H9 (cell line): ENCODE measurements at regions not wholly inside any gene's neighbourhood (a gene's known extent, or its start where the extent isn't known, plus 50 kb on each side); places are given as distances from the start of the nearest gene placed in this dataset.

Experiments used
- DNase-seq: peaks from one replicate; pipeline ENCODE4 v3.0.0-alpha.2; 2017
- H2AFZ ChIP-seq: one replicate; pipeline ENCODE4 v1.6.1; 2013; ENCODE audit warnings: mild to moderate bottlenecking, low read length, control low read depth, moderate library complexity
- H2AK5ac ChIP-seq: 2 replicates; pipeline ENCODE4 v1.6.1; 2013; ENCODE audit warnings: low read length, control low read depth, mixed read lengths; ENCODE audit not compliant: insufficient read length
- H2BK120ac ChIP-seq: one replicate; pipeline ENCODE4 v1.6.1; 2013; ENCODE audit warnings: low read depth, mild to moderate bottlenecking, low read length, control low read depth, inconsistent platforms; ENCODE audit not compliant: poor library complexity, severe bottlenecking
- H2BK12ac ChIP-seq: 2 replicates; pipeline ENCODE4 v1.6.1; 2013; ENCODE audit warnings: low read length, control low read depth, mixed read lengths, low read depth; ENCODE audit not compliant: insufficient read length
- H2BK15ac ChIP-seq: 2 replicates; pipeline ENCODE4 v1.6.1; 2013; ENCODE audit warnings: low read depth, low read length, control low read depth
- H2BK20ac ChIP-seq: one replicate; pipeline ENCODE4 v1.6.1; 2013; ENCODE audit warnings: low read depth, mild to moderate bottlenecking, low read length, control low read depth, inconsistent platforms; ENCODE audit not compliant: poor library complexity, severe bottlenecking
- H2BK5ac ChIP-seq: 2 replicates; pipeline ENCODE4 v1.6.1; 2013; ENCODE audit warnings: low read length, control low read depth, mixed read lengths; ENCODE audit not compliant: insufficient read length
- H3K14ac ChIP-seq: 2 replicates; pipeline ENCODE4 v1.6.1; 2013; ENCODE audit warnings: low read length, control low read depth; ENCODE audit not compliant: insufficient read depth
- H3K18ac ChIP-seq: 2 replicates; pipeline ENCODE4 v1.6.1; 2013; ENCODE audit warnings: low read depth, mild to moderate bottlenecking, mixed read lengths, low read length, control low read depth; ENCODE audit not compliant: insufficient read length
- H3K23ac ChIP-seq: 2 replicates; pipeline ENCODE4 v1.6.1; 2013; ENCODE audit warnings: low read length, control low read depth, mixed read lengths, low read depth; ENCODE audit not compliant: insufficient read length
- H3K23me2 ChIP-seq: 2 replicates; pipeline ENCODE4 v1.6.1; 2013; ENCODE audit warnings: low read depth, mild to moderate bottlenecking, mixed read lengths, low read length, control low read depth; ENCODE audit not compliant: insufficient read length, poor library complexity, severe bottlenecking
- H3K27ac ChIP-seq: 2 replicates; pipeline ENCODE4 v1.5.1; 2013; ENCODE audit warnings: low read length, control low read depth, mixed read lengths, low read depth; ENCODE audit not compliant: insufficient read length
- H3K27me3 ChIP-seq: 2 replicates; pipeline ENCODE4 v1.6.1; 2013; ENCODE audit warnings: low read length, control low read depth, inconsistent platforms; ENCODE audit not compliant: insufficient read depth
- H3K4ac ChIP-seq: 2 replicates; pipeline ENCODE4 v1.6.1; 2013; ENCODE audit warnings: low read depth, mild to moderate bottlenecking, control low read depth, inconsistent platforms, low read length, moderate library complexity
- H3K4me1 ChIP-seq: 2 replicates; pipeline ENCODE4 v1.6.1; 2013; ENCODE audit warnings: low read length, control low read depth, inconsistent platforms; ENCODE audit not compliant: insufficient read depth
- H3K4me2 ChIP-seq: 2 replicates; pipeline ENCODE4 v1.6.1; 2013; ENCODE audit warnings: low read length, control low read depth, mixed read lengths; ENCODE audit not compliant: insufficient read length, insufficient read depth
- H3K56ac ChIP-seq: 2 replicates; pipeline ENCODE4 v1.6.1; 2013; ENCODE audit warnings: low read depth, mild to moderate bottlenecking, mixed read lengths, low read length, control low read depth; ENCODE audit not compliant: insufficient read length
- H3K79me1 ChIP-seq: 2 replicates; pipeline ENCODE4 v1.6.1; 2013; ENCODE audit warnings: low read depth, mild to moderate bottlenecking, moderate library complexity, low read length, control low read depth, inconsistent platforms; ENCODE audit not compliant: insufficient read depth, poor library complexity, severe bottlenecking
- H3K79me2 ChIP-seq: 2 replicates; pipeline ENCODE4 v1.6.1; 2013; ENCODE audit warnings: low read length, control low read depth, inconsistent platforms; ENCODE audit not compliant: insufficient read depth
- H3K9ac ChIP-seq: 2 replicates; pipeline ENCODE4 v1.6.1; 2013; ENCODE audit warnings: low read length, control low read depth, mixed read lengths; ENCODE audit not compliant: insufficient read length; ENCODE audit errors: extremely low read depth
- H3K9me3 ChIP-seq: one replicate; pipeline ENCODE4 v1.6.1; 2013; ENCODE audit warnings: low read depth, low read length, inconsistent platforms; ENCODE audit not compliant: control insufficient read depth
- H3T11ph ChIP-seq: one replicate; pipeline ENCODE4 v1.6.1; 2013; ENCODE audit warnings: mild to moderate bottlenecking, low read length, control low read depth, inconsistent platforms
- H4K20me1 ChIP-seq: one replicate; pipeline ENCODE4 v1.6.1; 2013; ENCODE audit not compliant: control insufficient read depth, insufficient read length, insufficient read depth
- H4K5ac ChIP-seq: 2 replicates; pipeline ENCODE4 v1.6.1; 2013; ENCODE audit warnings: low read depth, mild to moderate bottlenecking, mixed read lengths, low read length, control low read depth; ENCODE audit not compliant: insufficient read length
- H4K8ac ChIP-seq: replicated peaks from 2 replicates; pipeline ENCODE4 v1.6.1; 2013; ENCODE audit warnings: low read length, control low read depth, mixed read lengths, low read depth; ENCODE audit not compliant: insufficient read length
- H4K91ac ChIP-seq: 2 replicates; pipeline ENCODE4 v1.6.1; 2013; ENCODE audit warnings: low read depth, mild to moderate bottlenecking, moderate library complexity, mixed read lengths, low read length, control low read depth; ENCODE audit not compliant: insufficient read length
- H3K27ac Mint-ChIP-seq, 3 experiments: 2 replicates in 2 of 3; 3 replicates in 1 of 3; pipeline ENCODE4 v1.8.0; 2020 to 2021; ENCODE audit warnings: mixed read lengths in 3 of 3, mild to moderate bottlenecking in 1 of 3, moderate library complexity in 1 of 3
- H3K27me3 Mint-ChIP-seq: 2 replicates; pipeline ENCODE4 v1.8.0; 2021; ENCODE audit warnings: low read depth, mild to moderate bottlenecking, moderate library complexity, mixed read lengths
- H3K36me3 Mint-ChIP-seq, 3 experiments: 2 replicates in 2 of 3; 3 replicates in 1 of 3; pipeline ENCODE4 v1.8.0; 2020 to 2021; ENCODE audit warnings: low read depth in 3 of 3, mixed read lengths in 3 of 3; ENCODE audit not compliant: insufficient read depth in 1 of 3
- H3K4me1 Mint-ChIP-seq, 2 experiments: 2 replicates each; pipeline ENCODE4 v1.8.0; 2020; ENCODE audit warnings: mixed read lengths in 2 of 2
- H3K4me3 Mint-ChIP-seq, 2 experiments: 2 replicates in 1 of 2; 3 replicates in 1 of 2; pipeline ENCODE4 v1.8.0; 2020 to 2021; ENCODE audit warnings: mild to moderate bottlenecking in 2 of 2, mixed read lengths in 2 of 2, moderate library complexity in 1 of 2
- H3K9me3 Mint-ChIP-seq, 2 experiments: 2 replicates in 1 of 2; 3 replicates in 1 of 2; pipeline ENCODE4 v1.8.0; 2020; ENCODE audit warnings: mild to moderate bottlenecking in 2 of 2, mixed read lengths in 2 of 2, moderate library complexity in 1 of 2
- CTCF ChIP-seq: fragments of 200-600 bp; sonication (generic); conservative IDR thresholded peaks from 3 replicates; pipeline ENCODE4 v1.8.0; 2021; ENCODE audit warnings: antibody characterized with exemption, mild to moderate bottlenecking
- WGBS: extraction: QIAGEN DNeasy Blood & Tissue Kit; methylation state at CpG from one replicate; pipeline ENCODE4 v1.1.7; 2013; ENCODE audit warnings: missing lambda C conversion rate, low lambda C conversion rate, mixed read lengths; ENCODE audit not compliant: insufficient read length; ENCODE audit errors: extremely low coverage; 5-methylcytosine and 5-hydroxymethylcytosine counted together

- no peak overlapping the region for H2BK120ac ChIP-seq
- no peak overlapping the region for H3K56ac ChIP-seq
- peaks cover 19% of the 10 kb centered on the region for H3K27me3 Mint-ChIP-seq
- no peaks in the 10 kb centered on the region; a peak in 1 of 7 replicates for H3K36me3 Mint-ChIP-seq
- no peak overlapping the region for H2AFZ ChIP-seq
- peaks cover 23 to 29% of the 10 kb centered on the region in 2 experiments for H3K4me1 Mint-ChIP-seq
- H3K4me3 Mint-ChIP-seq: no peak overlapping the region
- no peaks in the 10 kb centered on the region for H4K20me1 ChIP-seq
- TF ChIP-seq CTCF: no peak
- no peak overlapping the region for H4K8ac ChIP-seq
- H3K23me2 ChIP-seq: no peaks in the 10 kb centered on the region
- H3K18ac ChIP-seq: no peak overlapping the region
- WGBS: no CpG with 5 or more reads among the region's 4 CpGs
- no peak overlapping the region for H2BK12ac ChIP-seq
- H3K4ac ChIP-seq: no peak overlapping the region
- no peak overlapping the region for H3K9ac ChIP-seq
- peaks cover 0 to 2% of the 10 kb centered on the region in 2 experiments; a peak in 2 of 5 replicates for H3K9me3 Mint-ChIP-seq
- H2BK20ac ChIP-seq: no peak overlapping the region
- no peak overlapping the region for H3T11ph ChIP-seq
- no peak overlapping the region for H2BK15ac ChIP-seq
- H4K5ac ChIP-seq: no peak overlapping the region
- no peak overlapping the region for H2AK5ac ChIP-seq
- H4K91ac ChIP-seq: no peak overlapping the region
- H3K4me1 ChIP-seq: no peaks in the 10 kb centered on the region
- H3K27ac Mint-ChIP-seq: no peak overlapping the region
- H3K79me1 ChIP-seq: no peaks in the 10 kb centered on the region
- no peak overlapping the region for H3K4me2 ChIP-seq
- no peaks in the 10 kb centered on the region for H3K9me3 ChIP-seq
- H3K14ac ChIP-seq: no peak overlapping the region
- H3K27me3 ChIP-seq: no peaks in the 10 kb centered on the region
- H3K23ac ChIP-seq: no peak overlapping the region
- H3K79me2 ChIP-seq: no peaks in the 10 kb centered on the region
- H3K27ac ChIP-seq: no peak overlapping the region
- H2BK5ac ChIP-seq: no peak overlapping the region
- DNase-seq: no peak
Measured at GRCh38 chr22:47775191-47775590, 1012.7 kb downstream of the TBC1D22A start.
